Kidney (tissue), 13 donors: ENCODE measurements at regions not wholly inside any gene's neighbourhood (a gene's known extent, or its start where the extent isn't known, plus 50 kb on each side); places are given as distances from the start of the nearest gene placed in this dataset.

Source experiments
- DNase-seq, 5 donors: peaks; one replicate each; pipeline ENCODE4 v3.0.0-alpha.2; 2013 to 2020
- FAIRE-seq: peaks from 2 replicates; lab custom pipeline; 2012; peaks lifted over from hg19 to GRCh38; lab: Jason Lieb, UNC
- H3K27ac ChIP-seq, 2 donors: one replicate each; pipeline ENCODE4 v1.7.0; 2013; ENCODE audit warnings: low read depth in 2 of 2, low read length in 2 of 2, inconsistent platforms in 1 of 2
- H3K27me3 ChIP-seq: one replicate; pipeline ENCODE4 v1.7.1; 2013; ENCODE audit warnings: low read length, inconsistent platforms; ENCODE audit not compliant: control insufficient read depth, insufficient read depth
- H3K36me3 ChIP-seq, 3 donors: one replicate each; pipeline versions ENCODE4 v1.7.0 to v1.7.1; 2013; ENCODE audit warnings: low read length in 3 of 3, control low read depth in 1 of 3, inconsistent platforms in 1 of 3; ENCODE audit not compliant: insufficient read depth in 3 of 3, control insufficient read depth in 2 of 3
- H3K4me1 ChIP-seq, 3 donors: one replicate each; pipeline versions ENCODE4 v1.7.0 to v1.7.1; 2013; ENCODE audit warnings: low read length in 3 of 3, inconsistent platforms in 1 of 3, low read depth in 1 of 3; ENCODE audit not compliant: control insufficient read depth in 2 of 3, insufficient read depth in 2 of 3
- H3K4me3 ChIP-seq, 3 donors: one replicate each; pipeline versions ENCODE4 v1.7.0 to v1.8.1; 2013; ENCODE audit warnings: low read length in 3 of 3, control low read depth in 1 of 3, inconsistent platforms in 1 of 3
- H3K9ac ChIP-seq, 3 donors: one replicate each; pipeline versions ENCODE4 v1.7.0 to v1.7.1; 2013; ENCODE audit warnings: low read length in 3 of 3, control low read depth in 1 of 3, inconsistent platforms in 1 of 3
- H3K9me3 ChIP-seq, 3 donors: one replicate each; pipeline versions ENCODE4 v1.7.0 to v1.7.1; 2013; ENCODE audit warnings: low read length in 3 of 3, control low read depth in 1 of 3, inconsistent platforms in 1 of 3; ENCODE audit not compliant: control insufficient read depth in 2 of 3, insufficient read depth in 1 of 3
- intact Hi-C: fragments of 100-400 bp; cut with DNase I; formaldehyde crosslinking; loops from one replicate; pipeline ENCODE4 v1.11.1; 2022
- TF ChIP-seq, protein P1 (sequence below): IDR thresholded peaks from 3 replicates; pipeline ENCODE4 v1.5.1; 2012; ENCODE audit warnings: mild to moderate bottlenecking, moderate library complexity, borderline replicate concordance; ENCODE audit not compliant: insufficient read depth; ENCODE audit errors: extremely low read depth
- donor health status: control.
- donor health status: control.
- donor health status: control.
- donor health status: control.
- donor health status: control.
- donor health status: DM: yes; HTN: yes; CAD: no.
- donor health status: Normal renal cell carcinoma (clear cell type).

DNA sequence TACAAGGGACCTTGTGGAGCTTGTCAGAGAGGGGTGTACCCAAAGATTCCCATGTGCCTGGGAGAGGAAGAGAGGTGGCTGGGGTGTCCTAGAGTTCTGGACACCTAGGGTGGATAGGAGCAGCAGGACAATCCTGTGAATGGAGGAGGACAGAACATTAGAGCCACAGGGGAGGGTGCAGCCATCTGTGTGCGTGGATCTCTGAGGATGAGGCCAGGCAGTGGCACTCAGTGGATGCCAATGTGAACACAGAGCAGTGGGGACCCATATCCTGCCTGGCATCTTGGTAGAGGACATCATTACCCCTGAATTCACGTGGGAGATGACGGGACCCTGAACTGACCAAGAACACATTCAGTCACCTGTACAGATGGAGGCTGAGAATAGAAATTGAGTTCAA, 205.3 kb downstream of the CD83 start:
- no peaks in the 10 kb centered on the region for H3K9me3 ChIP-seq
- intact Hi-C loops = no loop called here
- no peak for FAIRE-seq
- H3K27me3 ChIP-seq = no peaks in the 10 kb centered on the region
- no peak overlapping the region for H3K4me3 ChIP-seq
- TF ChIP-seq, protein P1, sequence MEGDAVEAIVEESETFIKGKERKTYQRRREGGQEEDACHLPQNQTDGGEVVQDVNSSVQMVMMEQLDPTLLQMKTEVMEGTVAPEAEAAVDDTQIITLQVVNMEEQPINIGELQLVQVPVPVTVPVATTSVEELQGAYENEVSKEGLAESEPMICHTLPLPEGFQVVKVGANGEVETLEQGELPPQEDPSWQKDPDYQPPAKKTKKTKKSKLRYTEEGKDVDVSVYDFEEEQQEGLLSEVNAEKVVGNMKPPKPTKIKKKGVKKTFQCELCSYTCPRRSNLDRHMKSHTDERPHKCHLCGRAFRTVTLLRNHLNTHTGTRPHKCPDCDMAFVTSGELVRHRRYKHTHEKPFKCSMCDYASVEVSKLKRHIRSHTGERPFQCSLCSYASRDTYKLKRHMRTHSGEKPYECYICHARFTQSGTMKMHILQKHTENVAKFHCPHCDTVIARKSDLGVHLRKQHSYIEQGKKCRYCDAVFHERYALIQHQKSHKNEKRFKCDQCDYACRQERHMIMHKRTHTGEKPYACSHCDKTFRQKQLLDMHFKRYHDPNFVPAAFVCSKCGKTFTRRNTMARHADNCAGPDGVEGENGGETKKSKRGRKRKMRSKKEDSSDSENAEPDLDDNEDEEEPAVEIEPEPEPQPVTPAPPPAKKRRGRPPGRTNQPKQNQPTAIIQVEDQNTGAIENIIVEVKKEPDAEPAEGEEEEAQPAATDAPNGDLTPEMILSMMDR = no peak
- DNase-seq = no peak
- no peak overlapping the region for H3K9ac ChIP-seq
- H3K4me1 ChIP-seq = no peaks in the 10 kb centered on the region
- H3K27ac ChIP-seq = no peak overlapping the region
- H3K36me3 ChIP-seq = no peaks in the 10 kb centered on the region

DNA sequence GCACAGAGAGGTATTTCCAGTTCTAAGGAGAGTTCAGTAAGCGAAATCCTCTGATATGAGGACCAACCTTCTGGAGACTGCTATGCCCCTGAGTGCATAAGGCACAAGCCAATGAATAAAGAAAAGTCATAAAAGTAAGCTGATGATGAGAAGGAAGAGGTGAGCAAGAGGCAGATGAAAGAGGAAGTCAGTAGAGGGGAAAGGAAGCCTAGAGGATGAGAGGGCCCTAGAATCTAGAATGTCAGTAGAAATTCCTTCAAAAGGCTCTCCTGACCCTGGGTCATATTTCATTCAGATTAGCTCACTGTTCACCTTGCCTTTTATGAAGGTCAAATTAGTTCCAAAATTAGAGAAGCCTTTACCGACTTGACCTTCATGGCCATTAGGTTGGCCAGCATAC, 209.2 kb downstream of the CD83 start:
- intact Hi-C loops = no loop called here
- Histone ChIP-seq H3K27me3 (no peaks in the 10 kb centered on the region), H3K9me3 (no peaks in the 10 kb centered on the region), H3K36me3 (no peaks in the 10 kb centered on the region), H3K4me3 (no peak overlapping the region), H3K4me1 (no peaks in the 10 kb centered on the region), H3K27ac (no peak overlapping the region), H3K9ac (no peak overlapping the region)
- TF ChIP-seq, protein P1 = no peak
- no peak for FAIRE-seq
- DNase-seq = no peak

- TF ChIP-seq, protein P1 = no peak
- Histone ChIP-seq H3K27ac (no peak overlapping the region), H3K36me3 (no peaks in the 10 kb centered on the region), H3K4me1 (no peaks in the 10 kb centered on the region), H3K27me3 (no peaks in the 10 kb centered on the region), H3K9me3 (no peaks in the 10 kb centered on the region), H3K4me3 (no peak overlapping the region), H3K9ac (no peak overlapping the region)
- DNase-seq (no peak), FAIRE-seq (no peak)
- intact Hi-C loops = no loop called here
These were observed 210.6 kb downstream of the CD83 start for GRCh38 chr6:14328163-14328562.
